K562 (cell line): ENCODE measurements at regions not wholly inside any gene's neighbourhood (a gene's known extent, or its start where the extent isn't known, plus 50 kb on each side); places are given as distances from the start of the nearest gene placed in this dataset.
"Not testable (repeated sequence)": the region's sequence is repeated elsewhere in the genome, so short reads cannot be mapped to it uniquely, and the experiment has no call there.

Experiments
- ATAC-seq: fragments of 200-7000 bp; cut with Tn5 transposase; 3 replicates; pipeline ENCODE4 v1.9.1; 2020; ENCODE audit warnings: moderate library complexity
- BruUV-seq: library from RNA; stranded (reverse); fragments of 400-500 nt; replicated peaks from 2 replicates; lab custom pipeline; 2021; lab: Mats Ljungman, UMichigan
- CTCF ChIA-PET: fragments of 300-600 bp; formaldehyde crosslinking; extraction: SDS; loops from one replicate; lab custom pipeline; 2021; ENCODE audit warnings: low intra/inter-chr PET ratio; lab: Yijun Ruan, JAX
- POLR2A ChIA-PET: fragments of 300-600, 350-650 bp; sonication (Branson Sonifier 250); formaldehyde crosslinking; extraction: SDS; loops from one replicate; lab custom pipeline; 2021; ENCODE audit warnings: antibody characterized with exemption, inconsistent platforms; lab: Yijun Ruan, JAX
- DNase-seq, 4 experiments: peaks; one replicate each; pipeline versions ENCODE4 v3.0.0 to v3.0.0-alpha.2; 2011 to 2018; ENCODE audit warnings: low spot score in 3 of 4, mixed read lengths in 3 of 4; ENCODE audit errors: extremely low read depth in 1 of 4
- FAIRE-seq: peaks from 2 replicates; lab custom pipeline; 2011; peaks lifted over from hg19 to GRCh38; lab: Jason Lieb, UNC
- H2AFZ ChIP-seq: 2 replicates; pipeline ENCODE4 v1.6.0; 2011; ENCODE audit warnings: low read depth, low read length, control low read depth, inconsistent platforms
- H3K27ac ChIP-seq: fragments of 200-600 bp; 3 replicates; pipeline ENCODE4 v1.8.0; 2011; ENCODE audit warnings: low read depth, mild to moderate bottlenecking, control low read depth, inconsistent platforms, low read length, moderate library complexity, mixed read lengths; ENCODE audit errors: extremely low read depth
- H3K27me3 ChIP-seq, 2 experiments: fragments of 300-600 bp in 1 of 2; 2 replicates in 1 of 2; 3 replicates in 1 of 2; pipeline versions ENCODE4 v1.6.0 to v1.8.0; 2011; ENCODE audit warnings: inconsistent platforms in 2 of 2, low read length in 2 of 2, mild to moderate bottlenecking in 1 of 2, mixed read lengths in 1 of 2, moderate library complexity in 1 of 2; ENCODE audit not compliant: control insufficient read depth in 2 of 2, insufficient read depth in 2 of 2
- H3K36me3 ChIP-seq: fragments of 300-600 bp; 3 replicates; pipeline ENCODE4 v1.8.0; 2011; ENCODE audit warnings: mild to moderate bottlenecking, low read length, inconsistent platforms; ENCODE audit not compliant: control insufficient read depth, insufficient read depth
- H3K4me1 ChIP-seq, 2 experiments: fragments of 200-600 bp in 1 of 2; replicated peaks in 1 of 2; 2 replicates in 1 of 2; 3 replicates in 1 of 2; pipeline versions ENCODE4 v1.5.1 to v1.8.0; 2011; ENCODE audit warnings: inconsistent platforms in 2 of 2, low read length in 2 of 2, mild to moderate bottlenecking in 1 of 2, mixed read lengths in 1 of 2, moderate library complexity in 1 of 2; ENCODE audit not compliant: control insufficient read depth in 2 of 2, insufficient read depth in 2 of 2
- H3K4me2 ChIP-seq: 2 replicates; pipeline ENCODE4 v1.6.1; 2011; ENCODE audit warnings: low read length, control low read depth, inconsistent platforms, mixed read lengths; ENCODE audit not compliant: insufficient read depth
- H3K4me3 ChIP-seq: fragments of 200-600 bp; sonication (generic), shearing (Covaris generic); 2 replicates; pipeline ENCODE4 v1.5.1; 2016; ENCODE audit warnings: control low read depth, inconsistent platforms
- H3K79me2 ChIP-seq: fragments of 200-600 bp; 3 replicates; pipeline ENCODE4 v1.8.0; 2011; ENCODE audit warnings: low read length, inconsistent platforms; ENCODE audit not compliant: control insufficient read depth, insufficient read depth
- H3K9ac ChIP-seq, 2 experiments: 2 replicates each; pipeline versions ENCODE4 v1.6.0 to v1.6.1; 2011; ENCODE audit warnings: low read depth in 2 of 2, low read length in 2 of 2, control low read depth in 1 of 2, inconsistent platforms in 1 of 2, mild to moderate bottlenecking in 1 of 2, mixed read lengths in 1 of 2; ENCODE audit not compliant: insufficient read depth in 1 of 2
- H3K9me1 ChIP-seq: one replicate; pipeline ENCODE4 v1.6.0; 2011; ENCODE audit warnings: inconsistent platforms, mild to moderate bottlenecking, low read length, moderate library complexity; ENCODE audit not compliant: control insufficient read depth, insufficient read depth
- H3K9me3 ChIP-seq: replicated peaks from 2 replicates; pipeline ENCODE4 v1.5.1; 2011; ENCODE audit warnings: low read depth, low read length, inconsistent platforms; ENCODE audit not compliant: control insufficient read depth, insufficient read depth
- H4K20me1 ChIP-seq: replicated peaks from 2 replicates; pipeline ENCODE4 v1.6.1; 2011; ENCODE audit warnings: low read length, inconsistent platforms, mixed read lengths; ENCODE audit not compliant: control insufficient read depth, insufficient read depth
- C11orf30 ChIP-seq: fragments of 450-650 bp; IDR thresholded peaks from 2 replicates; pipeline ENCODE4 v1.6.1; 2016; ENCODE audit warnings: low read depth, mild to moderate bottlenecking
- NFE2L1 ChIP-seq: fragments of 450-650 bp; IDR thresholded peaks from 2 replicates; pipeline ENCODE4 v1.6.1; 2016; ENCODE audit warnings: missing genetic modification characterization, low read depth, mild to moderate bottlenecking, missing compliant biosample characterization, moderate library complexity, borderline replicate concordance
- NFIC ChIP-seq: fragments of 450-650 bp; IDR thresholded peaks from 2 replicates; pipeline ENCODE4 v1.6.1; 2017; ENCODE audit warnings: mild to moderate bottlenecking, inconsistent platforms
- SMAD2 ChIP-seq: fragments of 150-350 bp; IDR thresholded peaks from 2 replicates; pipeline ENCODE4 v1.6.1; 2014; ENCODE audit warnings: low read depth, mild to moderate bottlenecking, low read length
- ZNF436 ChIP-seq: fragments of 250-450, 450-650 bp; sonication (Bioruptor Pico); formaldehyde crosslinking; IDR thresholded peaks from 2 replicates; pipeline ENCODE4 v1.7.0; 2020; ENCODE audit warnings: mild to moderate bottlenecking
- WGBS: fragments of 100-300 bp; shearing (Covaris generic); methylation state at CpG from one replicate; pipeline ENCODE4 v1.1.6; 2016; ENCODE audit warnings: low coverage, mixed read lengths; ENCODE audit not compliant: insufficient coverage; ENCODE audit errors: missing lambda C conversion rate; 5-methylcytosine and 5-hydroxymethylcytosine counted together
- in situ Hi-C: fragments of 300-500 bp; cut with MboI; formaldehyde crosslinking; loops from 4 replicates; pipeline ENCODE4 v1.15.0; 2018; ENCODE audit warnings: inconsistent platforms, mixed read lengths
- intact Hi-C: fragments of 100-400 bp; cut with micrococcal nuclease; formaldehyde crosslinking; loops from 2 replicates; pipeline ENCODE4 v1.14.2; 2022
- TF ChIP-seq, protein P1 (sequence below): fragments of 450-650 bp; IDR thresholded peaks from 2 replicates; pipeline ENCODE4 v1.6.1; 2018; ENCODE audit not compliant: partially characterized antibody
- TF ChIP-seq, protein P2 (sequence below): sonication (generic); formaldehyde crosslinking; IDR thresholded peaks from 2 replicates; pipeline ENCODE4 v1.8.0; 2022; ENCODE audit warnings: mild to moderate bottlenecking, low read depth, missing genetic modification reagents
- TF ChIP-seq, protein P3 (sequence below): sonication (generic); formaldehyde crosslinking; IDR thresholded peaks from 2 replicates; pipeline ENCODE4 v1.8.0; 2022; ENCODE audit warnings: missing genetic modification reagents, mild to moderate bottlenecking, borderline replicate concordance

DNA sequence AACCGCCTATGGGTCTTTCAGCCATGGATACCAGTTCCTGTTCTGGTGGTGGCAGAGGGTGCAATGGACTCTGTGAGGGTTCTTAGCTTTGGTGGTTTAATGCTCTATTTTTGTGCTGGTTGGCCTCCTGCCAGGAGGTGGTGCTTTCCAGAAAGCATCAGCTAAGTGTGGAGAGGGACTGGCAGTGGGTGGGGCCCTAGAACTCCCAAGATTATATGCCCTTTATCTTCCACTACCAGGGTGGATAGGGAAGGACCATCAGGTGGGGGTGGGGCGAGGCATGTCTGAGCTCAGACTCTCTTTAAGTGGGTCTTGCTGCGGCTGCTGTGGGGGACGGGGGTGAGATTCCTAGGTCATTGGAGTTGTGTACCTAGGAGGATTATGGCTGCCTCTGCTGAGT lies 298.3 kb upstream of the MAP3K7 start:
- H3K4me2 ChIP-seq, BruUV-seq, H3K36me3 ChIP-seq, H3K4me1 ChIP-seq, H3K9me1 ChIP-seq, H3K27ac ChIP-seq, intact Hi-C loops, H3K27me3 ChIP-seq, ATAC-seq, CTCF ChIA-PET, in situ Hi-C loops, H4K20me1 ChIP-seq, H3K9ac ChIP-seq, FAIRE-seq, H3K9me3 ChIP-seq, H3K79me2 ChIP-seq, H3K4me3 ChIP-seq: not testable (repeated sequence)
- POLR2A ChIA-PET = interaction anchor here (0.6 to 1.5 kb wide), 3 partner anchors 15 to 729 kb away, joined by 3 read pairs; no protein-coding TSS in a partner anchor
- 12% methylated on average over 4 of the region's 4 CpGs for WGBS
- DNase-seq = peak in 1 of 4 experiments; percentile 6
- H2AFZ ChIP-seq = 0 out of 2 replicates have a peak overlapping the region, but pooled peaks have one; percentile 59
- TF ChIP-seq NFIC (peak; percentile 84), C11orf30 (peak; percentile 47; the same call in 1 of the 2 replicates), NFE2L1 (tag) (peak; percentile 13; the same call in 1 of the 2 replicates)

DNA sequence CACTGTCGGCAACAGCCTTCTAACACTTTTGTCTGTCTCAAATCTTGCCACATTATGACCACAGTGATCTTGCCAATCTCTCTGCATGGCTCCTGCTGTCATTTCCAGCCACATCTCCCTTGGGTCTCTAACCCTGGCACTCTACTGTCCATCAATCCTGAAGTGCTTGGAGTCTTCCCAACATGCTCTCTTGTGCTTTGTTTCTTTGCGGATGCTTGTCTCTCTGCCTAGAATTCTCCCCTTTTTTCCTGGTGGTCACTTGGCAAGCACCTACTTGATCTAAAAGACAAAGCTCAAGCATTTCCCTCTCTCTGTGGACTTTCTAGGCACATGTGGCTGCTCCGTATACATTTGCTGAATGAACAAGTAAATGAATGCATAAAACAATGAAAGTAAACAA lies 290.7 kb upstream of the MAP3K7 start:
- Histone ChIP-seq H3K4me3 (no peak overlapping the region), H3K27ac (no peak overlapping the region), H3K9me3 (no peaks in the 10 kb centered on the region), H3K4me1 (no peaks in the 10 kb centered on the region), H3K27me3 (no peaks in the 10 kb centered on the region; a peak in 1 of 5 replicates), H4K20me1 (no peaks in the 10 kb centered on the region), H3K4me2 (no peak overlapping the region), H3K9me1 (no peaks in the 10 kb centered on the region), H3K36me3 (no peaks in the 10 kb centered on the region), H3K9ac (no peak overlapping the region), H2AFZ (no peak overlapping the region), H3K79me2 (no peaks in the 10 kb centered on the region)
- ChIA-PET CTCF (no interaction called here), POLR2A (interaction anchor here (0.6 kb wide), 1 partner anchor 948 kb away, joined by 3 read pairs; no protein-coding TSS in a partner anchor)
- in situ Hi-C loops = no loop called here
- no TSS peak for BruUV-seq
- no peak for ATAC-seq
- 0% methylated on average over 3 of the region's 3 CpGs for WGBS
- intact Hi-C loops = no loop called here
- no peak for DNase-seq
- no peak for FAIRE-seq
- TF ChIP-seq, protein P1, sequence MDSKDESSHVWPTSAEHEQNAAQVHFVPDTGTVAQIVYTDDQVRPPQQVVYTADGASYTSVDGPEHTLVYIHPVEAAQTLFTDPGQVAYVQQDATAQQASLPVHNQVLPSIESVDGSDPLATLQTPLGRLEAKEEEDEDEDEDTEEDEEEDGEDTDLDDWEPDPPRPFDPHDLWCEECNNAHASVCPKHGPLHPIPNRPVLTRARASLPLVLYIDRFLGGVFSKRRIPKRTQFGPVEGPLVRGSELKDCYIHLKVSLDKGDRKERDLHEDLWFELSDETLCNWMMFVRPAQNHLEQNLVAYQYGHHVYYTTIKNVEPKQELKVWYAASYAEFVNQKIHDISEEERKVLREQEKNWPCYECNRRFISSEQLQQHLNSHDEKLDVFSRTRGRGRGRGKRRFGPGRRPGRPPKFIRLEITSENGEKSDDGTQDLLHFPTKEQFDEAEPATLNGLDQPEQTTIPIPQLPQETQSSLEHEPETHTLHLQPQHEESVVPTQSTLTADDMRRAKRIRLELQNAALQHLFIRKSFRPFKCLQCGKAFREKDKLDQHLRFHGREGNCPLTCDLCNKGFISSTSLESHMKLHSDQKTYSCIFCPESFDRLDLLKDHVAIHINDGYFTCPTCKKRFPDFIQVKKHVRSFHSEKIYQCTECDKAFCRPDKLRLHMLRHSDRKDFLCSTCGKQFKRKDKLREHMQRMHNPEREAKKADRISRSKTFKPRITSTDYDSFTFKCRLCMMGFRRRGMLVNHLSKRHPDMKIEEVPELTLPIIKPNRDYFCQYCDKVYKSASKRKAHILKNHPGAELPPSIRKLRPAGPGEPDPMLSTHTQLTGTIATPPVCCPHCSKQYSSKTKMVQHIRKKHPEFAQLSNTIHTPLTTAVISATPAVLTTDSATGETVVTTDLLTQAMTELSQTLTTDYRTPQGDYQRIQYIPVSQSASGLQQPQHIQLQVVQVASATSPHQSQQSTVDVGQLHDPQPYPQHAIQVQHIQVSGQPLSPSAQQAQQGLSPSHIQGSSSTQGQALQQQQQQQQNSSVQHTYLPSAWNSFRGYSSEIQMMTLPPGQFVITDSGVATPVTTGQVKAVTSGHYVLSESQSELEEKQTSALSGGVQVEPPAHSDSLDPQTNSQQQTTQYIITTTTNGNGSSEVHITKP = no peak
- no peak for TF ChIP-seq ZNF436
- TF ChIP-seq, protein P2, sequence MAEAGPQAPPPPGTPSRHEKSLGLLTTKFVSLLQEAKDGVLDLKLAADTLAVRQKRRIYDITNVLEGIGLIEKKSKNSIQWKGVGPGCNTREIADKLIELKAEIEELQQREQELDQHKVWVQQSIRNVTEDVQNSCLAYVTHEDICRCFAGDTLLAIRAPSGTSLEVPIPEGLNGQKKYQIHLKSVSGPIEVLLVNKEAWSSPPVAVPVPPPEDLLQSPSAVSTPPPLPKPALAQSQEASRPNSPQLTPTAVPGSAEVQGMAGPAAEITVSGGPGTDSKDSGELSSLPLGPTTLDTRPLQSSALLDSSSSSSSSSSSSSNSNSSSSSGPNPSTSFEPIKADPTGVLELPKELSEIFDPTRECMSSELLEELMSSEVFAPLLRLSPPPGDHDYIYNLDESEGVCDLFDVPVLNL = no peak
- TF ChIP-seq SMAD2 = no peak
- TF ChIP-seq, protein P3, sequence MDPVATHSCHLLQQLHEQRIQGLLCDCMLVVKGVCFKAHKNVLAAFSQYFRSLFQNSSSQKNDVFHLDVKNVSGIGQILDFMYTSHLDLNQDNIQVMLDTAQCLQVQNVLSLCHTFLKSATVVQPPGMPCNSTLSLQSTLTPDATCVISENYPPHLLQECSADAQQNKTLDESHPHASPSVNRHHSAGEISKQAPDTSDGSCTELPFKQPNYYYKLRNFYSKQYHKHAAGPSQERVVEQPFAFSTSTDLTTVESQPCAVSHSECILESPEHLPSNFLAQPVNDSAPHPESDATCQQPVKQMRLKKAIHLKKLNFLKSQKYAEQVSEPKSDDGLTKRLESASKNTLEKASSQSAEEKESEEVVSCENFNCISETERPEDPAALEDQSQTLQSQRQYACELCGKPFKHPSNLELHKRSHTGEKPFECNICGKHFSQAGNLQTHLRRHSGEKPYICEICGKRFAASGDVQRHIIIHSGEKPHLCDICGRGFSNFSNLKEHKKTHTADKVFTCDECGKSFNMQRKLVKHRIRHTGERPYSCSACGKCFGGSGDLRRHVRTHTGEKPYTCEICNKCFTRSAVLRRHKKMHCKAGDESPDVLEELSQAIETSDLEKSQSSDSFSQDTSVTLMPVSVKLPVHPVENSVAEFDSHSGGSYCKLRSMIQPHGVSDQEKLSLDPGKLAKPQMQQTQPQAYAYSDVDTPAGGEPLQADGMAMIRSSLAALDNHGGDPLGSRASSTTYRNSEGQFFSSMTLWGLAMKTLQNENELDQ = no peak
